ENCODE measurements at regions not wholly inside any gene's neighbourhood (a gene's known extent, or its start where the extent isn't known, plus 50 kb on each side); places are given as distances from the start of the nearest gene placed in this dataset.
"Not testable (repeated sequence)": the region's sequence is repeated elsewhere in the genome, so short reads cannot be mapped to it uniquely, and the experiment has no call there.

DNA sequence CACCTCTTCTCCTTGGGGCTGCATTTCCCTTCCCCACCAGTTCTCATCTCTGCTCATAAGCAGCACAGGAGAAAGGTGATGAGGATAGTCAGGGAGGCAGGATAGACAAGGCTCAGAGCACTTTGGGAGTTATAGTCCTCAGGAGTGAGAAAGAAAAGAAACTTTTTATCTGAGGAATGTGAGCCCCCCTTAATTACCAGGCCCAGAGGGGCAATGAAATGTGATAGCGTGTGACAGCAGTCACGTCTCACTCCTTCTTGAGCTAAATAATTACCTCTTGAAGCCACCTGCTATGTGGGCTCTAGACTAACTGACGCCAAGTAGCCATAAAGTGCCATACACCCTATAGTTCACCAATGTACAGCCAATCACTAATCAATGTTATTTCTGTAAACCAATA is 105.8 kb downstream of the SPP2 start:
- DNase-seq (ENCODE audit: low read depth): no peak

DNA sequence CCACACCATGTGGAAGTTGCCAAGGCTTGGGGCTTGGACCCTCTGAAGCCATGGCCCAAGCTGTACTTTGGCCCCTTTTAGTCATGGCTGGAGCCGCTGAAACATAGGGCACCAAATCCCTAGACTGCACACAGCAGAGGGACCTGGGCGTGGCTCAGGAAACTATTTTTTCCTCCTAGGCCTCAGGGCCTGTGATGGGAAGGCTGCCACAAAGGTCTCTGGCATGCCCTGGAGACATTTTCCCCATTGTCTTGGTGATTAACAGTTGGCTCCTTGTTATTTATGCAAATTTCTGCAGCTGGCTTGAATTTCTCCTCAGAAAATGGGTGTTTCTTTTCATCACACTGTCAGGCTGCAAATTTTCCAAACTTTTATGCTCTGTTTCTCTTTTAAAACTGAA is 102.3 kb downstream of the SPP2 start:
- not testable (repeated sequence) for DNase-seq (ENCODE audit: low read depth)

GRCh38 chr2:234147335-234147861 is 96.9 kb downstream of the SPP2 start:
- DNase-seq (ENCODE audit: low read depth): no peak

DNA sequence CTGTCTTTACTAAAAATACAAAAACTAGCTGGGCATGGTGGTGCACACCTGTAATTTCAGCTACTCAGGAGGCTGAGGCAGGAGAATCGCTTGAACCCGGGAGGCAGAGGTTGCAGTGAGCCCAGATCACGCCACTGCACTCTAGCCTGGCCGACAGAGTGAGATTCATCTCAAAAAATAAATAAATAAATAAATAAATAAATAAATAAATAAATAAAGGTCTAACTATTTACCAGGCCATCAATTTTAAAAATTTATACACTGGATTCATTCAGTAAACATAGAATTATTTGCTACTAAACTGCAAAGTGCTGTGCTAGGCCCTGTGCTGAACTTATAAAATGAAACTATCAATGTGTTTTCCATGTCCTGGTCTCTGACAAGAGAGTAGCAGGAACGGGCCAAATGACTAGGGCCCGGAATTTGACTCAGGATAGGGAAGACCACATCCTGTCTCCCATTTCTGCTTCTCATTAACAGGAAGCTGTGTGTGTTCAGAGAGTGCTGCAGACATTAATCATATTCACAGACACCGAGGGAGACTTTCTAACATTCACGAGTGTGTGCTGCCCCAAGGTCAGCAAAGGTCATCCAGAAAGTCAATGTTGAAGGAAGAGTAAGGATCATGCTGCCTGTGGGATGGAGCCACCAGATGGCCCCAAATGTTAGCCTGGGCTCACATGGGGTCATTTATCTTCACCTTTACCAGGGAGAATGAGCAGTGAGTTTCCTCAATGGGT is 95.8 kb downstream of the SPP2 start:
- DNase-seq (ENCODE audit: low read depth): no peak

- no peak for DNase-seq (ENCODE audit: low read depth)
These were observed 95.0 kb downstream of the SPP2 start for GRCh38 chr2:234145511-234145910.

DNA sequence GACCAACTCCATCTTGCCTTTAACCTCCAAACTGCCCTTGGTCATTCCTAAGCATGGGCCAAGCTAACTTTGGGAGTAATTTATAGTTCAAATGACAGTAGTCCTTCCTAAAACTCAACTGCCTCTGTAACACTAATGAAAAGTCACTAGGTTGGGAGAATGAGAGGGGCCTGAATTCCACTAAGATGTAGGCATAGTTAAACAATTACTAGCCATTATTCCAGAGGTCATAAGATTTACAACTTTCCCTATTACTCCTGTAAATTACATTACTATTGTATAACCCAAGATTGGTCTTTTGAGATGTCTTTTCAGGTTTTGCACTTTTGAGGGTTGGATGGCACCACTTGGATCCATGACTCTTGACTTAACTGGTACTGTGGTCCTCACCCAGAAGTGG is 94.6 kb downstream of the SPP2 start:
- no peak for DNase-seq (ENCODE audit: low read depth)

- no peak for DNase-seq (ENCODE audit: low read depth)
These were observed 93.4 kb downstream of the SPP2 start for GRCh38 chr2:234143896-234144295.

GRCh38 chr2:234142530-234142929 is 92.0 kb downstream of the SPP2 start:
- no peak for DNase-seq (ENCODE audit: low read depth)

GRCh38 chr2:234139755-234140154 is 89.3 kb downstream of the SPP2 start:
- no peak for DNase-seq (ENCODE audit: low read depth)

DNA sequence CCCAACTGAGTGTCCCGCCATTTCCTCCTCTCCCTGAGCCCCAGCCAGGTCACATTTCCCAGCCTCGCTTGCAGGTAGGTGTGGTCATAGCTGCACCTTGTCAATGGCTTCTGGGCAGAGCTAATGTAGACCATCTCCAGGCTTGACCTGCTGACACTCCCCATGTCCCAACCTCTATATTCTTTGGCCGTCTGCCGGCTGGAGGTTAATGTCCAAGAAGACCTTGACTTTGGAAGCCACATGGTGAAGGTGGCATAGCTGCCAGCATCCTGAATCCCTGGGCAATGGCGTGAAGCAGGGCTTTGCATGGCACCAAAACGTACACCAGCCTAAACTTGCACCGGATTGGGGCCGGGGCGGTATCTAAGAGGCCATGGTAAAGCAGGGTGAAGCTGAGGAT is 88.3 kb downstream of the SPP2 start:
- no peak for DNase-seq (ENCODE audit: low read depth)

- no peak for DNase-seq (ENCODE audit: low read depth)
These were observed 87.0 kb downstream of the SPP2 start for GRCh38 chr2:234137400-234138014.

DNA sequence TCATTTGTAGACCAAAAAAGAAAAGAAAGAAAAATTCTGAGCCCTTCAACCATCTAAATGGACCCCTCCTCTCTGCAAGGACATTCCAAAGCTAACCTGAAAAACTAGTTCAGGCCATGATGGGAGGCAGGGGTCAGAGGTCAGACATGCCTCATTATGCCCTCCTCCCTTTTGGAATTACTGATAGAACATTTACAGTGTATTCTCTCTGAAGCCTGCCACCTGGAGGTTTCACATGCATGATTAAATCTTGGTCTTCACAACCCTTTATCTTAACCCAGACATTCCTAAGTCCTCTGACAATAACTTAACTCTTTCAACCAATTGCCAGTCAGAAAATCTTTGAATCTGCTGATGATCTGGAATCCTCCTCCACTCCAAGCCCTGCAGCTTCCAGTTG is 86.0 kb downstream of the SPP2 start:
- no peak for DNase-seq (ENCODE audit: low read depth)

- DNase-seq (ENCODE audit: low read depth): peak; percentile 19
These were observed 85.3 kb downstream of the SPP2 start for GRCh38 chr2:234135750-234136221.

GRCh38 chr2:234134496-234134895 is 84.0 kb downstream of the SPP2 start:
- no peak for DNase-seq (ENCODE audit: low read depth)

GRCh38 chr2:234133004-234133403 is 82.5 kb downstream of the SPP2 start:
- DNase-seq (ENCODE audit: low read depth): no peak

- no peak for DNase-seq (ENCODE audit: low read depth)
These were observed 80.3 kb downstream of the SPP2 start for GRCh38 chr2:234130777-234131181.

DNA sequence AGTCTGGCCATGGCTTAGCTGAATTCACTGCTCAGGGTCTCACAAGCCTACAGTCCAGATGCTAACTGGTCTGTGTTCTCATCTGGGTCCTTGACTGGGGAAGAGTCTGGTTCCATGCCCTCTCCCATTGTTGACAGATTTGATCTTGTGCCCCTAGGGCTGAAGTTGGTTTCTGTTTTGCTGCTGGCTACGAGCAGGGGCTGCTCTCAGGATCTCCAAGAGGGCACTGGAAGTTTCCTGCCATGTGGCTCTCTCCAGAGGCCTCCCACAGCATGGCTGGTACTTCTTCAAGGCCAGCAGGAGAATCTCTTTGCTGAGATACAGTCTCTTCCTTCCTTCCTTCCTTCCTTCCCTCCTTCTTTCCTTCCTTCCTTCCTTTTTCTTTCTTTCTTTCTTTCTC is 78.1 kb downstream of the SPP2 start:
- no peak for DNase-seq (ENCODE audit: low read depth)

Data from stimulated activated CD4-positive, alpha-beta T cell treated with anti-CD3 and anti-CD28 coated beads, Interleukin-2, amount 100 ng/mL, for 4 hours (primary cell).